SK-N-MC (cell line): ENCODE measurements at regions not wholly inside any gene's neighbourhood (a gene's known extent, or its start where the extent isn't known, plus 50 kb on each side); places are given as distances from the start of the nearest gene placed in this dataset.

Experiments
- EZH2 ChIP-seq: fragments of 200-600 bp; sonication (generic); IDR thresholded peaks from one replicate; pipeline ENCODE4 v1.6.1; 2017; ENCODE audit warnings: antibody characterized with exemption
- POLR2AphosphoS5 ChIP-seq: IDR thresholded peaks from 2 replicates; pipeline ENCODE4 v1.6.1; 2012; ENCODE audit warnings: mild to moderate bottlenecking, low read depth, low read length, borderline replicate concordance

DNA sequence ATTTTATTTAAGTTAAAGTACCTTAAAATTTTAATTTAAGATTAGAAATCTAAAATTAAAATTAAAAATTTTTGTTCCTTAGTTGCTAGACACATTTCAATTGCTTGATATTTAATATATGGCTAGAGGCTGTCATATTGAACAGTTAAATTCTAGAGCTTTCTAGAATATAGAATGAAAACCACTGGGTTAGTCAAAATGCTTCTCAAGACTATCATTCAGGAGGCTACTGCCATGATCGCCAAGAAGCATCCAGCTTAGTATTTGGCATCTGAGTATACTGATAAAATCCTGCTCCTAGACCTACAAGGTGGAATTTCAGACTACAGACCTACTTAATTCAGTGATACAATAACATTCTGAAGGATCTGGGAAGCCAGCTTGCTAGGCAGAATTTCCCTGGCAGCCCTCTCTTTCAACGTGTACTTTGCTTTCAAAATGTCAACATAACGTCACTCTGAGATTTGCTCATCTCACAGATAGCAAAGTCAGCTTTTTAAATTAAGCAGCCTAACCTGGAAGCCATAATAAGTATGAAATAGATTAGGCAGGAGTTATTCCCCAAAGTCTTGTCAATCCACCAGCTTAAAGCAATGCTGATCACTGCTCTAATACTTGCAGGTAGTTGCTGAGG lies 525.8 kb downstream of the FSCB start:
- TF ChIP-seq EZH2 (no peak), POLR2AphosphoS5 (no peak)
